ENCODE measurements at regions not wholly inside any gene's neighbourhood (a gene's known extent, or its start where the extent isn't known, plus 50 kb on each side); places are given as distances from the start of the nearest gene placed in this dataset.

DNA sequence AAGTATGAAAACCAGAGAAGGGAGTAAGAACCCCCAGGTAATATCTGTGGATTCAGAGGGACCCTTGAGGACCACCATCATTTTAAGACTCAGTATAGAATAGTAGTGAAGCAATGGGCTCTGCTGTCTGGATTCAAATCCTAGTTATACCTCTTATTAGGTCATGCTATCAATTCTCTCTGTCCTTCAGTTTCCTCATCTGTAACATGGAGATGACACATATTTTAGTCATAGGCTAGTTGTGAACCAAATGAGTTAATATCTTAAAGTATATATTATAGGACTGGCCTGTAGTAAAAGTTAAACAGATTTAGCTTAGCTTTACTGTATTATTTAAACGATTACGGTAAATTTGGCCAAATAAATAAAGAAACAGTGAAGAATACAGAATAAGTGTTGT, 177.3 kb upstream of the GOLIM4 start:
- no peak for TF ChIP-seq CTCF (IDR thresholded peaks at IDR 0.05; ENCODE audit: low read depth, low read length)
- H3K4me3 ChIP-seq (ENCODE audit: low read depth, low read length), result no peak overlapping the region

DNA sequence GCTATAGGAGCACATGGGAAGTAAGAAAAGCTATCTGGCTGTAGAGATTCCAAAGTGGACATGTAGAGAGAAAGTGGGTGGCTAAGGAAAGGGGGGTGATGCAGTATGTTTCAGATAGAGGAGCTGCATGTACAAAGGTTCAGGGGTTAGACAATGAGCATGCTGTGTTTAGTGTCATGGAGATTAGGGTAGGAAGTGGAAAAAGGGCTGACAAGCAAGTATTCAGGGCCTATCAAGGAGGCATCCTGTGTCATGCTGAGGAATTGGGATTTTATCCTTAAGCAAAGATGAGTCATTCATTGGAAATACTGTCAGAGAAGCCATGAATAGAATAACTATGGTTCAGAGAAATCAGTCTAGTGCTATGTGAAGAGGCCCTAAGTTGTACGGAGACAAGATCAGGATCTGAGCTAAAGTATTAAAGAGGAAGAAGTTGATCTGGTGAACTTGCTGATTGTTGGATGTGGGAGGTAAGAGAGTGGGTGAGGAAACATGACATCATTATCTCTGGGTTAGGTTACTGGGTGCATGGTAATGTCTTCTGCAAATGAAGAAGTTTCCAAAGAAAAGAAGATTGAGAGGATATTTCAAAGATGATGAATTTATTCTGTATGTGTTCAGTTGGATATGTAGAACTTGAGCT, 176.7 kb upstream of the GOLIM4 start:
- H3K4me3 ChIP-seq (ENCODE audit: low read depth, low read length), result no peak overlapping the region
- no peak for TF ChIP-seq CTCF (IDR thresholded peaks at IDR 0.05; ENCODE audit: low read depth, low read length)

DNA sequence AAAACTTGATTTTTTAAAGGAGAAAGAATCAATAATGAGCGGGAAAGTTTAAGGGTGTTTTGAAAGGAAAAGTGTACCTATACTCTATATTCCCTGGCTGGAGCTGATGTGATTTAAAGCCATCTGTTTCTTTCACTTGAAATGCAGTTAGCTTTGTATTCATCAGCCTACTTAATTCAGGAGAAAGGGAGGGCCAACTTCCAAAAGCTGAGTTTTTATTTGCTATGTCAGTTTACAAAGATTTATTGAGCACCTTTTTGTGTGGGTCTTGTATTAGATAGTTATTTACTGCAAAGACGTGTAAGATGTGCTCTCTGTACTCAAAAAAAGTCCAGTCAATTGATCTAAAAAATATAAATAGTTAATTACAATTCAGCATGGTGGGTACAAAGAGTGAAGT, 176.2 kb upstream of the GOLIM4 start:
- no peak for TF ChIP-seq CTCF (IDR thresholded peaks at IDR 0.05; ENCODE audit: low read depth, low read length)

GRCh38 chr3:168269001-168269400, 173.3 kb upstream of the GOLIM4 start:
- H3K4me3 ChIP-seq (ENCODE audit: low read depth, low read length), result no peak overlapping the region
- no peak for TF ChIP-seq CTCF (IDR thresholded peaks at IDR 0.05; ENCODE audit: low read depth, low read length)

More for the DNA sequence above, 176.2 kb upstream of the GOLIM4 start:
- no peak overlapping the region for H3K4me3 ChIP-seq (ENCODE audit: low read depth, low read length)

GRCh38 chr3:168267179-168267578, 171.5 kb upstream of the GOLIM4 start:
- H3K4me3 ChIP-seq (ENCODE audit: low read depth, low read length), result no peak overlapping the region
- TF ChIP-seq CTCF (IDR thresholded peaks at IDR 0.05; ENCODE audit: low read depth, low read length), result no peak

DNA sequence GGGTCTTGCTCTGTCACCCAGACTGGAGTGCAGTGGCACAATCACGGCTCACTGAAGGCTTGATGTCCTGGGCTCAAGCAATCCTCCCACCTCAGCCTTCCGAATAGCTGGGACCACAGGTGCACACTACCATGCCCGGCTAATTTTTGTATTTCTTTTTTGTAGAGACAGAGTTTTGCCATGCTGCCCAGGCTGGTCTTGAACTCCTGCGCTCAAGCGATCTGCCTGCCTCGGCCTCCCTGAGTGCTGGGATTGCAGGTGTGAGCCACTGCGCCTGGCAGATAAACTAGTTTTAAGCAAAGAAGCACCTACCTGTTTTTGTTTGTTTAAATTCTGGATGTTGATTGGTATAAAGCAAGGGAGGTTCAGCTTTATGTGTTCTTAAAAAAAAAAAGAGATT, 170.6 kb upstream of the GOLIM4 start:
- H3K4me3 ChIP-seq (ENCODE audit: low read depth, low read length), result no peak overlapping the region
- no peak for TF ChIP-seq CTCF (IDR thresholded peaks at IDR 0.05; ENCODE audit: low read depth, low read length)

- TF ChIP-seq CTCF (IDR thresholded peaks at IDR 0.05; ENCODE audit: low read depth, low read length), result no peak
- no peak overlapping the region for H3K4me3 ChIP-seq (ENCODE audit: low read depth, low read length)
Observed at GRCh38 chr3:168262887-168263286, 167.2 kb upstream of the GOLIM4 start.
